NCI-H748 (cell line): ENCODE measurements at regions not wholly inside any gene's neighbourhood (a gene's known extent, or its start where the extent isn't known, plus 50 kb on each side); places are given as distances from the start of the nearest gene placed in this dataset.
A peak's percentile ranks its signal among the peaks of the same experiment; 100 is the strongest.
"Not testable (repeated sequence)": the region's sequence is repeated elsewhere in the genome, so short reads cannot be mapped to it uniquely, and the experiment has no call there.

ENCODE experiments used
- DNase-seq: peaks from one replicate; lab custom pipeline; 2025; ENCODE audit not compliant: unreplicated experiment; lab: John Stamatoyannopoulos, UW

- no peak for DNase-seq
Observed at GRCh38 chr7:125299003-125299765, 369.6 kb upstream of the POT1 start.

- peak; percentile 14 for DNase-seq
Observed at GRCh38 chr7:125279961-125280360, 350.3 kb upstream of the POT1 start.

- no peak for DNase-seq
Observed at GRCh38 chr7:125278318-125278717, 348.7 kb upstream of the POT1 start.

- DNase-seq = not testable (repeated sequence)
Observed at GRCh38 chr7:125274742-125275141, 345.1 kb upstream of the POT1 start.

- DNase-seq = not testable (repeated sequence)
Observed at GRCh38 chr7:125264174-125264856, 334.7 kb upstream of the POT1 start.

- DNase-seq = not testable (repeated sequence)
Observed at GRCh38 chr7:125258876-125259417, 329.3 kb upstream of the POT1 start.

GRCh38 chr7:125257617-125258016 is 328.0 kb upstream of the POT1 start:
- no peak for DNase-seq

- no peak for DNase-seq
Observed at GRCh38 chr7:125256446-125256845, 326.8 kb upstream of the POT1 start.

GRCh38 chr7:125255810-125256209 is 326.2 kb upstream of the POT1 start:
- DNase-seq = no peak

GRCh38 chr7:125254566-125254965 is 324.9 kb upstream of the POT1 start:
- no peak for DNase-seq

GRCh38 chr7:125253452-125254190 is 324.0 kb upstream of the POT1 start:
- DNase-seq = no peak

GRCh38 chr7:125247514-125248098 is 318.0 kb upstream of the POT1 start:
- no peak for DNase-seq

GRCh38 chr7:125246706-125247105 is 317.1 kb upstream of the POT1 start:
- DNase-seq = no peak

GRCh38 chr7:125241548-125241947 is 311.9 kb upstream of the POT1 start:
- DNase-seq = no peak

GRCh38 chr7:125222596-125222995 is 293.0 kb upstream of the POT1 start:
- DNase-seq = no peak

- DNase-seq = no peak
Observed at GRCh38 chr7:125218076-125218475, 288.5 kb upstream of the POT1 start.

GRCh38 chr7:125201002-125201401 is 271.4 kb upstream of the POT1 start:
- DNase-seq = no peak

GRCh38 chr7:125197731-125198393 is 268.2 kb upstream of the POT1 start:
- DNase-seq = no peak

- DNase-seq = no peak
Observed at GRCh38 chr7:125195156-125195555, 265.5 kb upstream of the POT1 start.

GRCh38 chr7:125193263-125193662 is 263.6 kb upstream of the POT1 start:
- DNase-seq = no peak

GRCh38 chr7:125184801-125185200 is 255.2 kb upstream of the POT1 start:
- DNase-seq = no peak
